ENCODE measurements at regions not wholly inside any gene's neighbourhood (a gene's known extent, or its start where the extent isn't known, plus 50 kb on each side); places are given as distances from the start of the nearest gene placed in this dataset.
"Not testable (repeated sequence)": the region's sequence is repeated elsewhere in the genome, so short reads cannot be mapped to it uniquely, and the experiment has no call there.

GRCh38 chr2:90291934-90292333 is 1600.5 kb downstream of the RPIA start:
- not testable (repeated sequence) for TF ChIP-seq CTCF (IDR thresholded peaks at IDR 0.05); POLR2AphosphoS5 (IDR thresholded peaks at IDR 0.05; ENCODE audit: low read depth, low read length); REST (IDR thresholded peaks at IDR 0.05; ENCODE audit: insufficient read depth in 1 of 2, low read depth in 2 of 2, low read length in 1 of 2); TCF7L2 (IDR thresholded peaks at IDR 0.05; ENCODE audit: low read depth, low read length); SIN3A (IDR thresholded peaks at IDR 0.05; ENCODE audit: borderline replicate concordance, insufficient read depth, low read depth, low read length)

All from Panc1 (cell line).